HCT116 (cell line): ENCODE measurements at regions not wholly inside any gene's neighbourhood (a gene's known extent, or its start where the extent isn't known, plus 50 kb on each side); places are given as distances from the start of the nearest gene placed in this dataset.

ENCODE experiments used
- ATAC-seq: fragments of 200-7000 bp; cut with Tn5 transposase; 2 replicates; pipeline ENCODE4 v1.9.1; 2020; ENCODE audit warnings: mild to moderate bottlenecking, moderate library complexity
- BruUV-seq: library from RNA; stranded (reverse); fragments of 400-500 nt; replicated peaks from 2 replicates; lab custom pipeline; 2021; lab: Mats Ljungman, UMichigan
- CTCF ChIA-PET: fragments of 300-600 bp; sonication (Branson Sonifier 250); formaldehyde crosslinking; loops from one replicate; lab custom pipeline; 2021; ENCODE audit warnings: antibody characterized with exemption; lab: Charles Lee
- POLR2A ChIA-PET: fragments of 300-600, 350-600 bp; sonication (Branson Sonifier 250); formaldehyde crosslinking; loops from one replicate; lab custom pipeline; 2021; ENCODE audit warnings: antibody characterized with exemption; lab: Charles Lee
- RAD21 ChIA-PET, 2 experiments: fragments of 300-600 bp; sonication (Branson Sonifier 250); formaldehyde crosslinking; loops; one replicate each; lab custom pipeline; 2023; ENCODE audit warnings: low total read pairs in 2 of 2; ENCODE audit not compliant: uncharacterized antibody in 2 of 2, unreplicated experiment in 2 of 2, low non-redundant PET in 1 of 2; lab: Charles Lee
- DNase-seq: peaks from one replicate; pipeline ENCODE4 v3.0.0-alpha.2; 2010; ENCODE audit warnings: low read depth, low spot score
- H2AFZ ChIP-seq: fragments of 200-600 bp; shearing (Covaris generic), sonication (generic); 2 replicates; pipeline ENCODE4 v1.6.1; 2017; ENCODE audit warnings: low read depth, mixed run types, mixed read lengths, antibody characterized with exemption, low read length; ENCODE audit not compliant: poor library complexity, severe bottlenecking
- H3K27ac ChIP-seq: 2 replicates; pipeline ENCODE4 v1.5.1; 2012; ENCODE audit warnings: low read depth, low read length
- H3K27me3 ChIP-seq: fragments of 200-600 bp; sonication (generic); 2 replicates; pipeline ENCODE4 v1.6.1; 2016; ENCODE audit warnings: mixed run types, low read length, mixed read lengths; ENCODE audit not compliant: insufficient read depth
- H3K36me3 ChIP-seq, 2 experiments: fragments of 200-500 bp in 1 of 2; fragments of 200-600 bp in 1 of 2; sonication (Bioruptor generic) in 1 of 2; sonication (generic) in 1 of 2; 2 replicates each; pipeline versions ENCODE4 v1.5.1 to v1.6.1; 2014 to 2016; ENCODE audit warnings: low read length in 2 of 2, inconsistent platforms in 1 of 2, mixed read lengths in 1 of 2, mixed run types in 1 of 2; ENCODE audit not compliant: insufficient read depth in 2 of 2, control insufficient read depth in 1 of 2
- H3K4me1 ChIP-seq, 2 experiments: fragments of 200-600 bp in 1 of 2; sonication (generic) in 1 of 2; 2 replicates each; pipeline versions ENCODE4 v1.5.1 to v1.6.1; 2012 to 2017; ENCODE audit warnings: low read length in 2 of 2, inconsistent platforms in 1 of 2, mild to moderate bottlenecking in 1 of 2, mixed read lengths in 1 of 2, mixed run types in 1 of 2, moderate library complexity in 1 of 2; ENCODE audit not compliant: insufficient read depth in 2 of 2, control insufficient read depth in 1 of 2
- H3K4me2 ChIP-seq: fragments of 200-600 bp; sonication (generic); 2 replicates; pipeline ENCODE4 v1.6.1; 2017; ENCODE audit warnings: mixed run types, low read length, mixed read lengths
- H3K4me3 ChIP-seq, 2 experiments: fragments of 200-600 bp in 1 of 2; sonication (generic) in 1 of 2; replicated peaks in 1 of 2; 2 replicates each; pipeline ENCODE4 v1.5.1; 2011 to 2016; ENCODE audit warnings: low read length in 2 of 2, control low read depth in 1 of 2, low read depth in 1 of 2, mild to moderate bottlenecking in 1 of 2, mixed read lengths in 1 of 2, mixed run types in 1 of 2
- H3K79me2 ChIP-seq: fragments of 200-600 bp; sonication (generic); 2 replicates; pipeline ENCODE4 v1.6.1; 2017; ENCODE audit warnings: mild to moderate bottlenecking, mixed run types, low read length, moderate library complexity, mixed read lengths; ENCODE audit not compliant: insufficient read depth
- H3K9ac ChIP-seq: fragments of 200-600 bp; sonication (generic); 2 replicates; pipeline ENCODE4 v1.6.1; 2016; ENCODE audit warnings: low read length, mixed read lengths
- H3K9me2 ChIP-seq: fragments of 200-600 bp; sonication (generic), shearing (Covaris generic); 2 replicates; pipeline ENCODE4 v1.6.1; 2017; ENCODE audit warnings: mixed run types, mild to moderate bottlenecking, moderate library complexity; ENCODE audit not compliant: insufficient read depth
- H3K9me3 ChIP-seq, 2 experiments: fragments of 200-500 bp in 1 of 2; fragments of 200-600 bp in 1 of 2; sonication (Bioruptor generic) in 1 of 2; sonication (generic) in 1 of 2; 2 replicates each; pipeline ENCODE4 v1.6.1; 2014 to 2017; ENCODE audit warnings: low read length in 2 of 2, mixed read lengths in 2 of 2, inconsistent platforms in 1 of 2, low read depth in 1 of 2, mild to moderate bottlenecking in 1 of 2, mixed run types in 1 of 2, moderate library complexity in 1 of 2; ENCODE audit not compliant: control insufficient read depth in 1 of 2, insufficient read depth in 1 of 2
- H4K20me1 ChIP-seq: fragments of 200-600 bp; sonication (generic), shearing (Covaris generic); 2 replicates; pipeline ENCODE4 v1.6.1; 2017; ENCODE audit warnings: mixed run types, mild to moderate bottlenecking, moderate library complexity; ENCODE audit not compliant: insufficient read depth
- ATF3 ChIP-seq: IDR thresholded peaks from 2 replicates; pipeline ENCODE4 v1.6.1; 2012
- CEBPB ChIP-seq: IDR thresholded peaks from 2 replicates; pipeline ENCODE4 v1.6.1; 2012; ENCODE audit warnings: low read depth
- CTCF ChIP-seq, 3 experiments: fragments of 200-600 bp in 1 of 3; sonication (generic) in 1 of 3; IDR thresholded peaks in 2 of 3; conservative IDR thresholded peaks in 1 of 3; 2 replicates each; pipeline ENCODE4 v1.5.1; 2012 to 2017; ENCODE audit warnings: low read depth in 2 of 3, low read length in 2 of 3, antibody characterized with exemption in 1 of 3, borderline replicate concordance in 1 of 3, control low read depth in 1 of 3, mild to moderate bottlenecking in 1 of 3, mixed read lengths in 1 of 3, mixed run types in 1 of 3, moderate library complexity in 1 of 3; ENCODE audit not compliant: insufficient read depth in 1 of 3
- ELF1 ChIP-seq: IDR thresholded peaks from 2 replicates; pipeline ENCODE4 v1.6.1; 2012; ENCODE audit warnings: low read depth, borderline replicate concordance
- EZH2phosphoT487 ChIP-seq: fragments of 200-600 bp; IDR thresholded peaks from 2 replicates; pipeline ENCODE4 v1.6.1; 2018; ENCODE audit warnings: antibody characterized with exemption, borderline replicate concordance
- MAX ChIP-seq: IDR thresholded peaks from 2 replicates; pipeline ENCODE4 v1.6.1; 2012
- POLR2A ChIP-seq: IDR thresholded peaks from 2 replicates; pipeline ENCODE4 v1.7.0; 2011; ENCODE audit warnings: borderline replicate concordance; ENCODE audit not compliant: insufficient read depth, insufficient read length; ENCODE audit errors: extremely low read depth
- REST ChIP-seq: IDR thresholded peaks from 2 replicates; pipeline ENCODE4 v1.6.1; 2012; ENCODE audit warnings: low read depth
- SP1 ChIP-seq: IDR thresholded peaks from 2 replicates; pipeline ENCODE4 v1.6.1; 2012; ENCODE audit warnings: low read depth
- ZBTB33 ChIP-seq: IDR thresholded peaks from 2 replicates; pipeline ENCODE4 v1.6.1; 2011; ENCODE audit warnings: mild to moderate bottlenecking, low read length, moderate library complexity; ENCODE audit not compliant: insufficient replicate concordance; ENCODE audit errors: extremely low read depth
- ZFX ChIP-seq: fragments of 450-650 bp; IDR thresholded peaks from 2 replicates; pipeline ENCODE4 v1.6.1; 2017
- intact Hi-C: fragments of 100-400 bp; cut with micrococcal nuclease; formaldehyde crosslinking; loops from 2 replicates; pipeline ENCODE4 v1.10.0; 2022

GRCh38 chr18:64720781-64721464, 572.0 kb upstream of the LINC00305 start:
- intact Hi-C loops = no loop called here
- POLR2A ChIA-PET = no interaction called here
- Histone ChIP-seq H3K4me3 (no peak overlapping the region), H3K4me2 (no peak overlapping the region), H3K36me3 (no peaks in the 10 kb centered on the region), H4K20me1 (no peaks in the 10 kb centered on the region), H3K79me2 (no peaks in the 10 kb centered on the region), H2AFZ (no peak overlapping the region), H3K27ac (no peak overlapping the region), H3K9me3 (peaks cover 3 to 4% of the 10 kb centered on the region in 2 experiments; a peak in 2 of 4 replicates), H3K9ac (no peak overlapping the region), H3K4me1 (no peaks in the 10 kb centered on the region), H3K9me2 (no peaks in the 10 kb centered on the region), H3K27me3 (no peaks in the 10 kb centered on the region)
- ATAC-seq (no peak), DNase-seq (no peak)
- no peak for TF ChIP-seq ZBTB33
- TF ChIP-seq EZH2phosphoT487 = no peak
- CTCF ChIA-PET = no interaction called here
- BruUV-seq = no TSS peak
- RAD21 ChIA-PET = no interaction called here

- no peak overlapping the region for H3K4me3 ChIP-seq
- H3K27ac ChIP-seq = no peak overlapping the region
- no peaks in the 10 kb centered on the region for H3K4me1 ChIP-seq
- BruUV-seq = no TSS peak
- ATAC-seq (no peak), DNase-seq (no peak)
- H3K79me2 ChIP-seq = no peaks in the 10 kb centered on the region
- H4K20me1 ChIP-seq = no peaks in the 10 kb centered on the region
- no peaks in the 10 kb centered on the region for H3K36me3 ChIP-seq
- POLR2A ChIA-PET = no interaction called here
- CTCF ChIA-PET = no interaction called here
- H3K9me3 ChIP-seq = peaks cover 3 to 10% of the 10 kb centered on the region in 2 experiments; a peak in 2 of 4 replicates
- no peak overlapping the region for H3K9ac ChIP-seq
- no peak overlapping the region for H3K4me2 ChIP-seq
- intact Hi-C loops = no loop called here
- no peak overlapping the region for H2AFZ ChIP-seq
- RAD21 ChIA-PET = no interaction called here
- no peaks in the 10 kb centered on the region for H3K27me3 ChIP-seq
- H3K9me2 ChIP-seq = no peaks in the 10 kb centered on the region
- no peak for TF ChIP-seq ELF1
- TF ChIP-seq CTCF (IDR thresholded peaks at IDR 0.05 in 2 of 3, conservative IDR thresholded peaks at IDR 0.05 in 1 of 3; ENCODE audit: borderline replicate concordance in 1 of 3, insufficient read depth in 1 of 3, low read depth in 2 of 3, low read length in 2 of 3) = no peak
- no peak for TF ChIP-seq ZFX
- TF ChIP-seq CEBPB = no peak
- no peak for TF ChIP-seq ATF3
- TF ChIP-seq REST = no peak
- no peak for TF ChIP-seq SP1
- no peak for TF ChIP-seq MAX
- TF ChIP-seq POLR2A = no peak
These were observed 569.9 kb upstream of the LINC00305 start for GRCh38 chr18:64718808-64719207.
